HepG2 (cell line): ENCODE measurements at regions not wholly inside any gene's neighbourhood (a gene's known extent, or its start where the extent isn't known, plus 50 kb on each side); places are given as distances from the start of the nearest gene placed in this dataset.

ENCODE experiments used
- ATAC-seq: fragments of 200-7000 bp; cut with Tn5 transposase; 3 replicates; pipeline ENCODE4 v1.9.1; 2020; ENCODE audit warnings: mild to moderate bottlenecking, moderate library complexity
- BruUV-seq: library from RNA; stranded (reverse); fragments of 400-500 nt; replicated peaks from 2 replicates; lab custom pipeline; 2021; lab: Mats Ljungman, UMichigan
- CTCF ChIA-PET: fragments of 300-600 bp; formaldehyde crosslinking; extraction: SDS; loops from one replicate; lab custom pipeline; 2021; ENCODE audit warnings: low total read pairs, inconsistent platforms, low intra/inter-chr PET ratio; lab: Yijun Ruan, JAX
- POLR2A ChIA-PET: fragments of 350-600 bp; sonication (Branson Sonifier 250); formaldehyde crosslinking; loops from one replicate; lab custom pipeline; 2020; ENCODE audit warnings: antibody characterized with exemption, inconsistent platforms; lab: Yijun Ruan, JAX
- DNase-seq: peaks from one replicate; pipeline ENCODE4 v3.0.0-alpha.2; 2015; ENCODE audit warnings: low spot score
- FAIRE-seq: peaks from 3 replicates; lab custom pipeline; 2011; peaks lifted over from hg19 to GRCh38; lab: Jason Lieb, UNC
- H2AFZ ChIP-seq: one replicate; pipeline ENCODE4 v1.6.1; 2011; ENCODE audit warnings: low read length, inconsistent platforms
- H3K27ac ChIP-seq: fragments of 300-600 bp; 3 replicates; pipeline ENCODE4 v1.8.0; 2011; ENCODE audit warnings: mixed run types, mild to moderate bottlenecking, mixed read lengths, low read length, inconsistent platforms; ENCODE audit not compliant: insufficient read depth; ENCODE audit errors: extremely low read length
- H3K27me3 ChIP-seq, 2 experiments: fragments of 200-600 bp in 1 of 2; 2 replicates in 1 of 2; 3 replicates in 1 of 2; pipeline versions ENCODE4 v1.6.0 to v1.8.0; 2011; ENCODE audit warnings: low read length in 2 of 2, mild to moderate bottlenecking in 2 of 2, moderate library complexity in 2 of 2, inconsistent platforms in 1 of 2; ENCODE audit not compliant: insufficient read depth in 2 of 2, control insufficient read depth in 1 of 2
- H3K36me3 ChIP-seq, 2 experiments: fragments of 200-600 bp in 1 of 2; replicated peaks in 1 of 2; 2 replicates in 1 of 2; 3 replicates in 1 of 2; pipeline versions ENCODE4 v1.5.1 to v1.8.0; 2011; ENCODE audit warnings: low read length in 2 of 2, inconsistent platforms in 1 of 2; ENCODE audit not compliant: insufficient read depth in 2 of 2, control insufficient read depth in 1 of 2
- H3K4me1 ChIP-seq: 2 replicates; pipeline ENCODE4 v1.5.1; 2012; ENCODE audit warnings: low read length, inconsistent platforms; ENCODE audit not compliant: insufficient read depth
- H3K4me2 ChIP-seq: 2 replicates; pipeline ENCODE4 v1.6.0; 2011; ENCODE audit warnings: low read depth, low read length, inconsistent platforms
- H3K4me3 ChIP-seq, 3 experiments: fragments of 200-600 bp in 1 of 3; sonication (generic), shearing (Covaris generic) in 1 of 3; replicated peaks in 1 of 3; 2 replicates each; pipeline ENCODE4 v1.5.1; 2011 to 2016; ENCODE audit warnings: low read length in 3 of 3, inconsistent platforms in 2 of 3, low read depth in 2 of 3, mild to moderate bottlenecking in 2 of 3, control low read depth in 1 of 3, mixed read lengths in 1 of 3; ENCODE audit not compliant: insufficient read depth in 1 of 3
- H3K79me2 ChIP-seq: one replicate; pipeline ENCODE4 v1.6.1; 2011; ENCODE audit warnings: low read length, inconsistent platforms; ENCODE audit not compliant: insufficient read depth
- H3K9ac ChIP-seq: 2 replicates; pipeline ENCODE4 v1.6.0; 2011; ENCODE audit warnings: mild to moderate bottlenecking, low read depth, low read length, inconsistent platforms; ENCODE audit not compliant: insufficient read depth
- H3K9me3 ChIP-seq: 2 replicates; pipeline ENCODE4 v1.5.1; 2012; ENCODE audit warnings: mild to moderate bottlenecking, low read length
- H4K20me1 ChIP-seq: 2 replicates; pipeline ENCODE4 v1.6.0; 2011; ENCODE audit warnings: inconsistent platforms, mild to moderate bottlenecking, low read length, moderate library complexity; ENCODE audit not compliant: insufficient read depth
- BORCS8-MEF2B ChIP-seq: sonication (generic); formaldehyde crosslinking; IDR thresholded peaks from 2 replicates; pipeline ENCODE4 v1.8.0; 2022; ENCODE audit warnings: mild to moderate bottlenecking, missing genetic modification reagents
- GLI4 ChIP-seq: sonication (generic); formaldehyde crosslinking; IDR thresholded peaks from 2 replicates; pipeline ENCODE4 v1.5.1; 2020; ENCODE audit warnings: missing genetic modification reagents, mild to moderate bottlenecking, moderate library complexity, borderline replicate concordance
- HMG20A ChIP-seq: IDR thresholded peaks from 2 replicates; pipeline ENCODE4 v1.6.1; 2016; ENCODE audit warnings: borderline replicate concordance
- HNRNPLL ChIP-seq: fragments of 200-400 bp; formaldehyde crosslinking; IDR thresholded peaks from 2 replicates; pipeline ENCODE4 v1.6.1; 2017; ENCODE audit warnings: mild to moderate bottlenecking, low read depth, low read length; ENCODE audit not compliant: poor library complexity, severe bottlenecking
- PRMT3 ChIP-seq: sonication (generic); formaldehyde crosslinking; IDR thresholded peaks from 2 replicates; pipeline ENCODE4 v1.8.1; 2022; ENCODE audit warnings: low read depth, mild to moderate bottlenecking, moderate library complexity, missing genetic modification reagents, borderline replicate concordance
- RBM39 ChIP-seq: fragments of 200-400 bp; formaldehyde crosslinking; IDR thresholded peaks from one replicate; pipeline ENCODE4 v1.6.1; 2018; ENCODE audit warnings: antibody characterized with exemption, mild to moderate bottlenecking, low read depth, low read length; ENCODE audit not compliant: poor library complexity, severe bottlenecking
- SETDB1 ChIP-seq: sonication (generic); formaldehyde crosslinking; IDR thresholded peaks from 2 replicates; pipeline ENCODE4 v1.5.1; 2020; ENCODE audit warnings: missing genetic modification reagents, mild to moderate bottlenecking, borderline replicate concordance
- TBL1XR1 ChIP-seq: fragments of 150-350 bp; IDR thresholded peaks from 2 replicates; pipeline ENCODE4 v1.6.1; 2014; ENCODE audit warnings: borderline replicate concordance, low read length; ENCODE audit not compliant: partially characterized antibody
- TBX3 ChIP-seq: fragments of 450-650 bp; IDR thresholded peaks from 2 replicates; pipeline ENCODE4 v1.6.1; 2017; ENCODE audit warnings: antibody characterized with exemption, mild to moderate bottlenecking, inconsistent platforms, borderline replicate concordance
- YEATS4 ChIP-seq: sonication (generic); formaldehyde crosslinking; IDR thresholded peaks from 2 replicates; pipeline ENCODE4 v1.4.0; 2020; ENCODE audit warnings: missing genetic modification reagents, borderline replicate concordance
- ZNF180 ChIP-seq: sonication (generic); formaldehyde crosslinking; IDR thresholded peaks from 2 replicates; pipeline ENCODE4 v1.4.0; 2020; ENCODE audit warnings: low read depth, missing genetic modification reagents, borderline replicate concordance
- ZNF205 ChIP-seq: IDR thresholded peaks from 2 replicates; pipeline ENCODE4 v1.6.1; 2018; ENCODE audit warnings: missing biosample characterization, missing genetic modification reagents
- ZNF34 ChIP-seq: sonication (generic); formaldehyde crosslinking; IDR thresholded peaks from 2 replicates; pipeline ENCODE4 v1.4.0; 2020; ENCODE audit warnings: mild to moderate bottlenecking, missing genetic modification reagents, borderline replicate concordance
- ZNF572 ChIP-seq: sonication (generic); formaldehyde crosslinking; IDR thresholded peaks from 2 replicates; pipeline ENCODE4 v1.5.1; 2020; ENCODE audit warnings: mild to moderate bottlenecking, missing genetic modification reagents
- ZSCAN29 ChIP-seq: sonication (generic); formaldehyde crosslinking; conservative IDR thresholded peaks from 2 replicates; pipeline ENCODE4 v1.4.0; 2020; ENCODE audit warnings: mild to moderate bottlenecking, missing genetic modification reagents
- WGBS: methylation state at CpG from one replicate; pipeline ENCODE4 v1.1.6; 2017; ENCODE audit warnings: low lambda C conversion rate; 5-methylcytosine and 5-hydroxymethylcytosine counted together
- in situ Hi-C: cut with HindIII; loops from 2 replicates; pipeline ENCODE4 v1.10.0; 2017; ENCODE audit warnings: low pct_unique_long_range_greater_than_20kb; ENCODE audit not compliant: extremely low pct_ligation_motif_present
- intact Hi-C: fragments of 100-400 bp; cut with micrococcal nuclease; formaldehyde crosslinking; loops from one replicate; pipeline ENCODE4 v1.10.0; 2022; ENCODE audit not compliant: unreplicated experiment
- TF ChIP-seq, protein P1 (sequence below): sonication (generic); formaldehyde crosslinking; IDR thresholded peaks from 2 replicates; pipeline ENCODE4 v1.8.0; 2022; ENCODE audit warnings: mild to moderate bottlenecking, missing genetic modification reagents, moderate library complexity
- TF ChIP-seq, protein P2 (sequence below): sonication (generic); formaldehyde crosslinking; IDR thresholded peaks from 2 replicates; pipeline ENCODE4 v1.8.0; 2022; ENCODE audit warnings: missing genetic modification reagents, mild to moderate bottlenecking, borderline replicate concordance

DNA sequence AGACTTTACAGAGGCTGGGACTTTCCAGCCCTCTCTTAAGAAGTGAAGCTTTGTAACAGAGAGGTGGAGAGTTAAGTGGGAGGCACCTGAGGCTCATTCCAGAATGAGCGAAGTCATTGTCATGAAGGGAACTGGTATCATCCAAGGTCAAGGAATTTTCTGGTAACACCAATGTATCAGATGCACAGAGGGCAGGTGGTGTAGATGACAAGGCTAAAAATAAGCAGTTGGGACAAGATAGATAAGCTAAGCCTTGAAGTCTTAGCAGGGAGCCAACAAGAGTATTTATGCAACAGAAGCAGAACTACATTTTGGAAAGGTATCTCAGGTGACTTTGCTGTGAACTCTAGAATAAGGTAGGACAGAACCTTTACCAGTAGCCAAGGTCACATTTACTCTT is 257.0 kb upstream of the AUTS2 start:
- BruUV-seq: no TSS peak
- no peak for FAIRE-seq

DNA sequence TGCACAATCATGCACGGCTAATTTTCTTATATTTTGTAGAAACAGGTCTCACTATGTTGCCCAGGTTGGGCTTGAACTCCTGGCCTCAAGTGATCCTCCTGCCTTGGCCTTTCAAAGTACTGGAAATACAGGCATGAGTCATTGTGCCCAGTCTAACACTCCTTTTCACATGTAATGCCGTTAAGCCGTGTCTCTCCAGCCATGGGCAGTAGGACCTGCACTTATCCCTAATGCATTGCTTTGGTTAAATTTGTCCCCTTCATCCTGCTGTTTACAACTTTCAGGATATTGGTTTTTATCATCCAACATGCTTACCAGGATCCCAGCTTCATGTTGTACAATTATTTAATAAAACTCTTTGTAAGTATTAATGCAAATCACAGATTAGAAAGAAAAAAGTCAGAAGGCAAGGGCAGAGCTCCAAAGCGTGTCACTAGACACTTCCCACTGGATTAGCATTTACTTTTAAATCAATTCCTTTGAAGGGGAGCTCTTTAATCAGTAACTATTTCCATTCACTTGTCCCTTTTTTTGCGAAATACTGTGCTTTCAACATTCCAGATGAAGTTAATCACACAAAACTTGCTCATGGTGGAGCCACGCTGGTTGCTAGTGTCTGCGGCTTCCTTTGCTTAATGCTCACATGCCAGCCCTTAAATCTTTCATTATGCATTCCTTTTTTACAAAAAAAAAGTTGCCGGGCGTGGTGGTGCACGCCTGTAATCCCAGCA is 256.0 kb upstream of the AUTS2 start:
- TF ChIP-seq, protein P1, sequence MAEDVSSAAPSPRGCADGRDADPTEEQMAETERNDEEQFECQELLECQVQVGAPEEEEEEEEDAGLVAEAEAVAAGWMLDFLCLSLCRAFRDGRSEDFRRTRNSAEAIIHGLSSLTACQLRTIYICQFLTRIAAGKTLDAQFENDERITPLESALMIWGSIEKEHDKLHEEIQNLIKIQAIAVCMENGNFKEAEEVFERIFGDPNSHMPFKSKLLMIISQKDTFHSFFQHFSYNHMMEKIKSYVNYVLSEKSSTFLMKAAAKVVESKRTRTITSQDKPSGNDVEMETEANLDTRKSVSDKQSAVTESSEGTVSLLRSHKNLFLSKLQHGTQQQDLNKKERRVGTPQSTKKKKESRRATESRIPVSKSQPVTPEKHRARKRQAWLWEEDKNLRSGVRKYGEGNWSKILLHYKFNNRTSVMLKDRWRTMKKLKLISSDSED (CRISPR knock-in tag): no peak
- TF ChIP-seq HNRNPLL (no peak), ZNF34 (CRISPR knock-in tag) (no peak), GLI4 (no peak), HMG20A (CRISPR knock-in tag) (no peak), ZSCAN29 (CRISPR knock-in tag) (no peak), SETDB1 (CRISPR knock-in tag) (no peak)
- TF ChIP-seq, protein P2, sequence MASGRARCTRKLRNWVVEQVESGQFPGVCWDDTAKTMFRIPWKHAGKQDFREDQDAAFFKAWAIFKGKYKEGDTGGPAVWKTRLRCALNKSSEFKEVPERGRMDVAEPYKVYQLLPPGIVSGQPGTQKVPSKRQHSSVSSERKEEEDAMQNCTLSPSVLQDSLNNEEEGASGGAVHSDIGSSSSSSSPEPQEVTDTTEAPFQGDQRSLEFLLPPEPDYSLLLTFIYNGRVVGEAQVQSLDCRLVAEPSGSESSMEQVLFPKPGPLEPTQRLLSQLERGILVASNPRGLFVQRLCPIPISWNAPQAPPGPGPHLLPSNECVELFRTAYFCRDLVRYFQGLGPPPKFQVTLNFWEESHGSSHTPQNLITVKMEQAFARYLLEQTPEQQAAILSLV (CRISPR knock-in tag): no peak
- Histone ChIP-seq H3K79me2 (no peaks in the 10 kb centered on the region), H2AFZ (no peak overlapping the region), H3K9me3 (peaks cover 12% of the 10 kb centered on the region; the same call in 1 of the 2 replicates), H3K9ac (no peak overlapping the region), H4K20me1 (no peaks in the 10 kb centered on the region), H3K4me2 (no peak overlapping the region), H3K4me3 (no peak overlapping the region), H3K36me3 (no peaks in the 10 kb centered on the region), H3K4me1 (no peaks in the 10 kb centered on the region), H3K27ac (no peak overlapping the region), H3K27me3 (no peaks in the 10 kb centered on the region)
- FAIRE-seq: no peak
- no peak for DNase-seq
- 15% methylated on average over 10 of the region's 10 CpGs for WGBS
- in situ Hi-C loops: no loop called here
- BruUV-seq: no TSS peak
- intact Hi-C loops: no loop called here
- no peak for ATAC-seq
- ChIA-PET CTCF (no interaction called here), POLR2A (no interaction called here)

More for the DNA sequence above, 257.0 kb upstream of the AUTS2 start:
- Histone ChIP-seq H3K4me1 (no peaks in the 10 kb centered on the region), H3K79me2 (no peaks in the 10 kb centered on the region), H3K36me3 (no peaks in the 10 kb centered on the region), H3K27ac (no peak overlapping the region), H3K9me3 (peaks cover 12% of the 10 kb centered on the region; the same call in 1 of the 2 replicates), H2AFZ (no peak overlapping the region), H4K20me1 (no peaks in the 10 kb centered on the region), H3K4me3 (no peak overlapping the region), H3K9ac (no peak overlapping the region), H3K27me3 (no peaks in the 10 kb centered on the region), H3K4me2 (no peak overlapping the region)
- ChIA-PET POLR2A (no interaction called here), CTCF (no interaction called here)
- DNase-seq: no peak
- intact Hi-C loops: no loop called here
- in situ Hi-C loops: no loop called here
- WGBS: 75% methylated on average over 1 of the region's 1 CpG
- no peak for TF ChIP-seq TBL1XR1
- TF ChIP-seq ZNF205 (CRISPR knock-in tag): no peak
- TF ChIP-seq RBM39: no peak
- TF ChIP-seq TBX3: no peak
- no peak for TF ChIP-seq PRMT3 (CRISPR knock-in tag)
- no peak for TF ChIP-seq YEATS4 (CRISPR knock-in tag)
- TF ChIP-seq ZNF180 (CRISPR knock-in tag): no peak
- no peak for TF ChIP-seq ZNF572
- no peak for TF ChIP-seq BORCS8-MEF2B (CRISPR knock-in tag)
- ATAC-seq: no peak
